NT2/D1 (cell line): ENCODE measurements at regions not wholly inside any gene's neighbourhood (a gene's known extent, or its start where the extent isn't known, plus 50 kb on each side); places are given as distances from the start of the nearest gene placed in this dataset.

Experiments used
- SUZ12 ChIP-seq: IDR thresholded peaks from 2 replicates; pipeline ENCODE4 v1.6.1; 2011; ENCODE audit not compliant: insufficient read length, insufficient read depth; ENCODE audit errors: extremely low read depth
- YY1 ChIP-seq: IDR thresholded peaks from 2 replicates; pipeline ENCODE4 v1.6.1; 2011; ENCODE audit not compliant: insufficient read length, insufficient read depth
- ZNF274 ChIP-seq: IDR thresholded peaks from 2 replicates; pipeline ENCODE4 v1.6.1; 2011; ENCODE audit warnings: mild to moderate bottlenecking, low read depth, low read length

GRCh38 chr2:240192661-240193060 is 52.2 kb upstream of the OTOS start:
- no peak for TF ChIP-seq YY1
- no peak for TF ChIP-seq ZNF274
- TF ChIP-seq SUZ12: no peak
